Caki2 (cell line): ENCODE measurements at regions not wholly inside any gene's neighbourhood (a gene's known extent, or its start where the extent isn't known, plus 50 kb on each side); places are given as distances from the start of the nearest gene placed in this dataset.
A peak's percentile ranks its signal among the peaks of the same experiment; 100 is the strongest.
"Not testable (repeated sequence)": the region's sequence is repeated elsewhere in the genome, so short reads cannot be mapped to it uniquely, and the experiment has no call there.

Experiments
- DNase-seq: peaks from one replicate; pipeline ENCODE4 v3.0.0-alpha.2; 2015; ENCODE audit warnings: low read depth
- in situ Hi-C: cut with HindIII; loops from 2 replicates; pipeline ENCODE4 v1.10.0; 2016; ENCODE audit warnings: low sequenced_read_pairs, low pct_unique_long_range_greater_than_20kb, mixed read lengths

GRCh38 chr5:27439383-27439782 is 401.0 kb upstream of the CDH9 start:
- in situ Hi-C loops, DNase-seq: not testable (repeated sequence)

GRCh38 chr5:27437594-27438200 is 399.3 kb upstream of the CDH9 start:
- peak; percentile 58 for DNase-seq
- in situ Hi-C loops, result no loop called here

DNA sequence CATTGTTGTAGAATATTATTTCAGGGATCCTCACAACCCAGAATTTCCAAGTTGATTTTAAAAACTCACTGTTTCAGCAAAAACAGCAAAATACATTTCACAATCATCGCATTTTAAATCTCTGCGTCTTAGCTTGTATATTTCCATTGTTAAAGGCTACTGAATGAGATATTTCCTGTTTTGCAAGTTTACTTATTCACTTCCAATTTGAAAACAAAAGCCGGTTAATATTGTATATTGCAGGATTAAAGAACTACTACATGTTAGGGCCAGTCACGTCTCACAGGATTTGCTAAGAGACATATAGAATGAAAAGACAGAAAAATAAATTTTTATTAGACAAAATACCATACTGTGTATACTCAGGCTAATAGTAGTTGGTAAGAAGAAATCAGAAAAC is 395.9 kb upstream of the CDH9 start:
- no peak for DNase-seq
- in situ Hi-C loops, result no loop called here

DNA sequence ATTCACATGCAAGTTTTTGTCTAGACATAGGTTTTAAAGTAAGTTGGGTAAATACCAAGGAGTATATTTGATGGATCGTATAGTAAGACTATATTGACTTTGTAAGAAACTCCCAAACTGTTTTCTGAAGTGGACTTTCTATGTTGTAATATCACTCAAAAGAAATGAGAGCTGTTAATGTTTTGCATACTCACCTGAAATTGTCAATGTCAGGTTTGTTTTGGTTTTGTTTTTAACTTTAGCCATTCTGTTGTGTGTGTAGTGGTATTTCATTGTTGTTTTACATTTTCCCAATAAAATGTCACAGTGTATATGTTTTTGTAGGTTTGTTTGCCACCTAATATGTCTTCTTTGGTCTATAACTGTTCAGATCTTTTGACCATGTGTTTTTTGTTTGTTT is 375.7 kb upstream of the CDH9 start:
- in situ Hi-C loops, result no loop called here
- DNase-seq, result no peak

GRCh38 chr5:27412384-27412783 is 374.0 kb upstream of the CDH9 start:
- in situ Hi-C loops, result no loop called here
- DNase-seq, result no peak

- in situ Hi-C loops, result no loop called here
- DNase-seq, result no peak
These were observed 367.6 kb upstream of the CDH9 start for GRCh38 chr5:27406020-27406419.

DNA sequence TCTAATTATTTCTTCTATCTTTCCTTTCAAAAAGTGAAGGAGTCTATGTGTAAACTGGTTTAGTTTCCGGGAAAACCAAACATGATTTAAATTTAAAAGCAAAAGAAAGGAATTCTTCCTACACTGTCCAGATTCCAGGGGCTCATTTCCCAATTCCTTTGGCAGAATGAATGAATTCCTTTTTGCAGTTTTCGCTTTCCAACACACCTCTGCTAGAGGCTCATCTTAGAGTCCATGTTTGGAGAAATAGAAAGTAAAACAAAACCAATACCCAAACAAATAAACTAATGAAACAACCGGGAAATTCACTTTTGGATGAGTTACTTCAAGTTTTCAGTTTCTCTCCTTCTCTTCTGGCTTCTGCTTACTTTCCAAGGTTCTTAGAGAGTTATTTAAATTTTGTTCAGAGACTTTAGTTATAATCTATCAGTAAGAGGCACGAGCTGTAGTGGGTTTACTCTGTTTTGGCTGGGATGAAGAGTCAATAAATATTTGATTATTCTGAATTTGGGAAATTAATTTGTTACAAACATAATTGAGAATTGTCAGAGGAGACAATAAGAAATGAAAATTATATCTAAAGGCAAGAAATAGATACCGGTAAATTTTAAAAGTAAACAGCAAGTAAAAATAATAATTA is 365.0 kb upstream of the CDH9 start:
- in situ Hi-C loops, result no loop called here
- peak; percentile 28 for DNase-seq

- no peak for DNase-seq
- in situ Hi-C loops, result no loop called here
These were observed 364.4 kb upstream of the CDH9 start for GRCh38 chr5:27402828-27403227.

DNA sequence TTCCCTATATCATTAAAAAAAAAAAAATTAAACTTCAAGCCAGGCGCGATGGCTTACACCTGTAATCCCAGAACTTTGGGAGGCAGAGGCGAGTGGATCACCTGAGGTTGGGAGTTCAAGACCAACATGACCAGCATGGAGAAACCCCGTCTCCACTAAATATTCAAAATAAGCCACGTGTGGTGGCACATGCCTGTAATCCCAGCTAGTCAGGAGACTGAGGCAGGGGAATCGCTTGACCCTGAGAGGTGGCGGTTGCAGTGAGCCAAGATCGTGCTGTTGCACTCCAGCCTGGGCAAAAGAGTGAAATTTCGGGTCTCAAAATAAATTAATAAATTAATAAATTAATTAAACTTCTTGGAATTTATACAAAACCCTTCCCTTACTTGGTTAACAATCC is 358.6 kb upstream of the CDH9 start:
- no peak for DNase-seq
- in situ Hi-C loops, result no loop called here

DNA sequence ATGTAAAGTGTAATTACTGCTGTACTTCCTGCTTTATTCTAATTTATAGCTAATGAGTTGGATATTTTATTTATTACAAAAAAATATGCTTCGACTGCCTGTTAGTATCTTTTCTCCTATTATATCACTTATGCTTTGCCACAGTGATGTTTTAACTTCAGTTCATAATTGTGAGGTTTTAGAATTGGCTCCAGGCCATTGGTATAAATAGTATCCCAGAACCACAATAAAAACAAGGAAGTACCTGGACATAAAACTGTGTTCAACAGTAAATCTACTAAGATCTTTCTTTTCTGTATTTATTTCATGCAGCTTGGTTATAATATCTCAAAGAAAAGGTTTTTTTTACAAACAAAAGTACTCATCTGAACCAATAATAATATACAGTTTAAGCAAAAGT is 354.3 kb upstream of the CDH9 start:
- in situ Hi-C loops, result no loop called here

GRCh38 chr5:27389696-27390095 is 351.3 kb upstream of the CDH9 start:
- DNase-seq, result no peak
- in situ Hi-C loops, result no loop called here

More for the DNA sequence above, 354.3 kb upstream of the CDH9 start:
- no peak for DNase-seq

- peak; percentile 3 for DNase-seq
- in situ Hi-C loops, result no loop called here
These were observed 350.4 kb upstream of the CDH9 start for GRCh38 chr5:27388755-27389154.

DNA sequence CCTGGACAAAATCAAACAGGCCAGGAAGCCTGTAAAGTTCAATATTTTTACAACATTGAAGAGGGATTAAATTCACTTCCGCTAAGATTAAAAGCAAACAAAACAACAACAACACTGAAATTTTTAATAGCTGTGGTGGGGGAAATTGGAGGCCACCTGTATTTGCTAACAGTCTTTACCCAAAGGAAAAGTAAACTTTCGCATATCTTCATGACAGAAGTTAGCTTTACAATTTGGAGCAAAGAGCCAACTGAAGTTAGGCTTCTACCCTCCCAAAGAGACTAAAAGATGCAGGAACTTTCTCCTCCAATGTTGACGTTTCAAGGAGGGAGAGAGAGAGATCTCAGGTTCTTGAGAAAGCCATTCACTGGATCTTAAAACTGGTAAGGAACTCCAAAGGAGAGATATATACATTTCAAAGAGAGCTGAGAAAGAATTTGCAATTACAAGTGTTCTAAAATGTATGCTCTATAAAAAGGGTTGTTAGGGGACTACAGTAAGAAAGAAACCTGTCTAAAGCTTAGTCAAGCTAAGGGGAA is 349.2 kb upstream of the CDH9 start:
- in situ Hi-C loops, result no loop called here
- DNase-seq, result no peak

- in situ Hi-C loops, result no loop called here
- no peak for DNase-seq
These were observed 343.3 kb upstream of the CDH9 start for GRCh38 chr5:27381686-27382085.

- no peak for DNase-seq
- in situ Hi-C loops, result no loop called here
These were observed 339.2 kb upstream of the CDH9 start for GRCh38 chr5:27377626-27378025.

GRCh38 chr5:27353970-27354369 is 315.6 kb upstream of the CDH9 start:
- no peak for DNase-seq
- in situ Hi-C loops, result no loop called here

GRCh38 chr5:27353540-27353939 is 315.2 kb upstream of the CDH9 start:
- in situ Hi-C loops, result no loop called here
- no peak for DNase-seq

- in situ Hi-C loops, result no loop called here
- no peak for DNase-seq
These were observed 303.0 kb upstream of the CDH9 start for GRCh38 chr5:27341342-27341741.

GRCh38 chr5:27336817-27337216 is 298.4 kb upstream of the CDH9 start:
- in situ Hi-C loops, result no loop called here
- DNase-seq, result no peak

DNA sequence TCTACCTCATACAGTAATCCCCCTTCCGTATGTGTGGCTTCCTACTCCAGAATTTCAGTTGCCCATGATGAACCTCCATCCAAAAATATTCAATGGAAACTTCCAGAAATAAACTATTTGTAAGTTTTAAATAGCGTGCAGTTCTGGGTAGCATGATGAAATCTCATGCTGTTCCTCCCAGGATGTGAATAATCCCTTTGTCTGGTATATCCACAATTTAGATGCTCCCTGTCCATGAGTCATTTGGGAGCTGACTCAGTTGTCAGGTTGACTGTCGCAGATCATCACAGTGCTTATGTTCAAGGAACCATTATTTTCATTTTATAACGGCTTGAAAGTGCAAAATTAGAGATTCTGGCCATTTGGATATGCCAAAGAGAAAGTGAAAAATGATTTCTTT is 290.1 kb upstream of the CDH9 start:
- no peak for DNase-seq
- in situ Hi-C loops, result no loop called here
